A673 (cell line): ENCODE measurements at regions not wholly inside any gene's neighbourhood (a gene's known extent, or its start where the extent isn't known, plus 50 kb on each side); places are given as distances from the start of the nearest gene placed in this dataset.

Experiments
- BruUV-seq: library from RNA; stranded (reverse); fragments of 400-500 nt; replicated peaks from 2 replicates; lab custom pipeline; 2021; lab: Mats Ljungman, UMichigan
- CTCF ChIA-PET: fragments of 300-600 bp; sonication (Branson Sonifier 250); formaldehyde crosslinking; loops from one replicate; lab custom pipeline; 2022; ENCODE audit warnings: antibody characterized with exemption; lab: Charles Lee
- POLR2A ChIA-PET: fragments of 300-600 bp; sonication (Branson Sonifier 250); formaldehyde crosslinking; loops from one replicate; lab custom pipeline; 2022; ENCODE audit warnings: antibody characterized with exemption; ENCODE audit not compliant: low non-redundant PET; lab: Charles Lee
- DNase-seq: peaks from one replicate; pipeline ENCODE4 v3.0.0-alpha.2; 2015; ENCODE audit warnings: low spot score
- H3K27ac ChIP-seq: fragments of 200-600 bp; sonication (generic); 2 replicates; pipeline ENCODE4 v1.5.1; 2016; ENCODE audit warnings: mixed run types, low read depth, mild to moderate bottlenecking, mixed read lengths, antibody characterized with exemption, low read length; ENCODE audit not compliant: poor library complexity, severe bottlenecking
- H3K27me3 ChIP-seq: fragments of 200-600 bp; sonication (generic); replicated peaks from 2 replicates; pipeline ENCODE4 v1.6.1; 2017; ENCODE audit warnings: mixed run types, low read depth, mild to moderate bottlenecking, mixed read lengths, antibody characterized with exemption, low read length; ENCODE audit not compliant: insufficient read depth, poor library complexity
- H3K36me3 ChIP-seq: fragments of 200-600 bp; sonication (generic); 2 replicates; pipeline ENCODE4 v1.6.1; 2016; ENCODE audit warnings: mixed run types, mild to moderate bottlenecking, mixed read lengths, antibody characterized with exemption, low read length; ENCODE audit not compliant: insufficient read depth, poor library complexity, severe bottlenecking
- H3K4me1 ChIP-seq: fragments of 200-600 bp; sonication (generic); 2 replicates; pipeline ENCODE4 v1.6.1; 2017; ENCODE audit warnings: mixed run types, mild to moderate bottlenecking, mixed read lengths, antibody characterized with exemption, low read length; ENCODE audit not compliant: insufficient read depth, poor library complexity, severe bottlenecking
- H3K4me3 ChIP-seq: fragments of 200-600 bp; sonication (generic); 2 replicates; pipeline ENCODE4 v1.5.1; 2016; ENCODE audit warnings: low read depth, mixed run types, mild to moderate bottlenecking, mixed read lengths, low read length; ENCODE audit not compliant: poor library complexity, severe bottlenecking
- H3K9me3 ChIP-seq: fragments of 200-600 bp; sonication (generic); 2 replicates; pipeline ENCODE4 v1.6.1; 2016; ENCODE audit warnings: mixed run types, low read depth, mild to moderate bottlenecking, mixed read lengths, antibody characterized with exemption, low read length; ENCODE audit not compliant: poor library complexity, severe bottlenecking
- EZH2 ChIP-seq: fragments of 200-600 bp; sonication (generic); IDR thresholded peaks from 2 replicates; pipeline ENCODE4 v1.6.1; 2017; ENCODE audit warnings: borderline replicate concordance, low read depth, mild to moderate bottlenecking, mixed read lengths, antibody characterized with exemption, low read length; ENCODE audit not compliant: poor library complexity, severe bottlenecking
- intact Hi-C: fragments of 100-400 bp; cut with micrococcal nuclease; formaldehyde crosslinking; loops from one replicate; pipeline ENCODE4 v1.10.0; 2022; ENCODE audit not compliant: unreplicated experiment
- TF ChIP-seq, protein P1 (sequence below): fragments of 300-800, 200-600 bp; sonication (generic); conservative IDR thresholded peaks from 2 replicates; pipeline ENCODE4 v1.5.1; 2017; ENCODE audit warnings: low read depth, mild to moderate bottlenecking, antibody characterized with exemption, low read length, moderate library complexity, mixed read lengths

DNA sequence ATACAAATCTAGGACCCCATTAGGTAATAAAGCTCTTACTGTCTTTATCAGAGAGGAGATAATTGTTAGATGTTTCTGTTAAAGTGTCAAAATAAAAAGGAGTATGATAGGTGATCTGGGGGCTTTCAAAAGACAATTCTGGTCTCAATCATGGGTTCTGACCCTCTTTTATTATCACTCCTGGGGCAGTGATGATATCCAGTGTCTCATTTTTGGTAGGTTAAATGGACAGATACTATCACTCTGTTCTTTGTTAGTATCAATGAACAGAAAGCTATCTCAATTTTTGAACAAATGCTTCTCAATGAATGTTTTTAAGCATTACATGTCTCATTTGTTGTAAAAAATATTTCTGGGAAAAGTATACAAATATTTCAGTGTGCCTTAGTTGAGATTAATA lies 405.9 kb downstream of the MLLT3 start:
- BruUV-seq, result no TSS peak
- CTCF ChIA-PET, result no interaction called here
- intact Hi-C loops, result no loop called here

DNA sequence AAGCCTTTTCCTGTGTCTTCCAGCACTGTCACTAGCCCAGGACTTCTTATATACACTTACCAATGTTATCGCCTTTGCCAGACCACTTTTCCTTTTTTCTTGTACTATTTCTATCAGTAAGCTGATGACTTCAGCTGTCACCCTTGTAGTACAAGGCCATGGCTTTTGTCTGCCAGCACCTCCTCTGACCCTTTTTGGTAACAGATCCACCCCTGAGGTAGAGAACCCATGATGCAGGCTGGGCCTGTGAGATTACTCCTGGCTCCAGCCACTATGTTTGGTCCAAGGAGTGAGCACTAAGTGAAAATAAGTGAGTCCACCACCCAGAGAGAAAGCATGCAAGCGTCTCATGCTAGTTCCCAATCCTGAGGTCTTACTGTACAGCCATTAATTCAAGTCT lies 406.7 kb downstream of the MLLT3 start:
- TF ChIP-seq, protein P1, sequence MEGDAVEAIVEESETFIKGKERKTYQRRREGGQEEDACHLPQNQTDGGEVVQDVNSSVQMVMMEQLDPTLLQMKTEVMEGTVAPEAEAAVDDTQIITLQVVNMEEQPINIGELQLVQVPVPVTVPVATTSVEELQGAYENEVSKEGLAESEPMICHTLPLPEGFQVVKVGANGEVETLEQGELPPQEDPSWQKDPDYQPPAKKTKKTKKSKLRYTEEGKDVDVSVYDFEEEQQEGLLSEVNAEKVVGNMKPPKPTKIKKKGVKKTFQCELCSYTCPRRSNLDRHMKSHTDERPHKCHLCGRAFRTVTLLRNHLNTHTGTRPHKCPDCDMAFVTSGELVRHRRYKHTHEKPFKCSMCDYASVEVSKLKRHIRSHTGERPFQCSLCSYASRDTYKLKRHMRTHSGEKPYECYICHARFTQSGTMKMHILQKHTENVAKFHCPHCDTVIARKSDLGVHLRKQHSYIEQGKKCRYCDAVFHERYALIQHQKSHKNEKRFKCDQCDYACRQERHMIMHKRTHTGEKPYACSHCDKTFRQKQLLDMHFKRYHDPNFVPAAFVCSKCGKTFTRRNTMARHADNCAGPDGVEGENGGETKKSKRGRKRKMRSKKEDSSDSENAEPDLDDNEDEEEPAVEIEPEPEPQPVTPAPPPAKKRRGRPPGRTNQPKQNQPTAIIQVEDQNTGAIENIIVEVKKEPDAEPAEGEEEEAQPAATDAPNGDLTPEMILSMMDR, result no peak
- TF ChIP-seq EZH2, result no peak
- H3K4me1 ChIP-seq, result no peaks in the 10 kb centered on the region
- no peaks in the 10 kb centered on the region for H3K27me3 ChIP-seq
- intact Hi-C loops, result no loop called here
- H3K9me3 ChIP-seq, result no peaks in the 10 kb centered on the region
- DNase-seq, result no peak
- POLR2A ChIA-PET, result no interaction called here
- H3K27ac ChIP-seq, result no peak overlapping the region
- CTCF ChIA-PET, result no interaction called here
- no TSS peak for BruUV-seq
- H3K36me3 ChIP-seq, result no peaks in the 10 kb centered on the region
- no peak overlapping the region for H3K4me3 ChIP-seq

More for the DNA sequence above, 405.9 kb downstream of the MLLT3 start:
- DNase-seq, result no peak
- Histone ChIP-seq H3K4me3 (no peak overlapping the region), H3K27me3 (no peaks in the 10 kb centered on the region), H3K9me3 (no peaks in the 10 kb centered on the region), H3K27ac (no peak overlapping the region), H3K4me1 (no peaks in the 10 kb centered on the region), H3K36me3 (no peaks in the 10 kb centered on the region)
- TF ChIP-seq EZH2, result no peak
- TF ChIP-seq, protein P1, result no peak
- POLR2A ChIA-PET, result no interaction called here

- POLR2A ChIA-PET, result no interaction called here
- Histone ChIP-seq H3K36me3 (no peaks in the 10 kb centered on the region), H3K4me1 (no peaks in the 10 kb centered on the region), H3K4me3 (no peak overlapping the region), H3K27ac (no peak overlapping the region), H3K27me3 (no peaks in the 10 kb centered on the region), H3K9me3 (no peaks in the 10 kb centered on the region)
- no peak for DNase-seq
- BruUV-seq, result no TSS peak
- intact Hi-C loops, result no loop called here
- CTCF ChIA-PET, result no interaction called here
- TF ChIP-seq EZH2, result no peak
- TF ChIP-seq, protein P1, result no peak
These were observed 409.5 kb downstream of the MLLT3 start for GRCh38 chr9:20212806-20213205.
